H54 (cell line): ENCODE measurements at regions not wholly inside any gene's neighbourhood (a gene's known extent, or its start where the extent isn't known, plus 50 kb on each side); places are given as distances from the start of the nearest gene placed in this dataset.

Source experiments
- DNase-seq: peaks from one replicate; pipeline ENCODE4 v3.0.0; 2011; ENCODE audit warnings: low spot score, mixed read lengths; ENCODE audit not compliant: insufficient read length
- FAIRE-seq: peaks from 3 replicates; lab custom pipeline; 2011; peaks lifted over from hg19 to GRCh38; lab: Jason Lieb, UNC
- POLR2A ChIP-seq: IDR thresholded peaks from 2 replicates; pipeline ENCODE4 v1.6.1; 2011; ENCODE audit warnings: low read depth, mild to moderate bottlenecking, low read length

DNA sequence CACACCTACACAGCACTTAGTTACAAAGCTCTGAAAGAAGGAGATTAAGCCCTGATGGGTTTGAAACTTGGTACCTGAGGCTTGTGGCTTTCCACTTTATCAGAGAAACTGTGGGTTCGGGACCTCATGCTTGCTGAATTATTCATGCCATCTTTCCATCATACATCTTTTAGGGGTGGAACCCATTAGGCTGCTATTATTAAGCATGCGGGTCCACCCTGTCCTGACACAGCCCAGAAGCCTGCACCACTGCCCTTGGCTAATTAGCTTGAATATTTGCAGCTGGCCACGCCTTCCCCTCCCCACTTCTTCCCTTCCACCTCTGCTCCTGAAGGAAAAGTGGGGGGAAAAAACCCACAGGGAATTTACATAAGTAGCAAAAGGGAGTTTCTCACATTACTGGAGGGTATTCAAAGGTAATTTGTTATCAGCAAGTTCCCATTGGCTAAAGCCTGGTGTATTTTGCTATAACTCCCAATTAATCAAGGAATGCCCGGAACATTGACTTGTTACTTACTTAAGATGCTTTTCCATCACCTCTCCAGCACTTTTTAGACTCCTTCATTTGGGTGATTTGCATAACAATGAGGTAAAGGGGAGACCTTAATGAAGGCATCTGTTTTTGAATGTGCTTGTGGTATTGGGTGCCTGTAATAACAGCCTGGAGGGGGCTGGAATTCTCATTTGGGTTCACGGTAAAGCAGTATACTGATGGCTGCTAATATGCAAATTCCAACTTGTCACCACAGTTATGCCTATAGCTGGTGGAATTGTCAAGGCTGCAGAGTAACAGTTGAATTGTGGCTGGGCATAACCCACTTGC is 231.7 kb upstream of the GATB start:
- no peak for DNase-seq
- TF ChIP-seq POLR2A, result no peak
- no peak for FAIRE-seq

GRCh38 chr4:151991884-151992167 is 231.0 kb upstream of the GATB start:
- TF ChIP-seq POLR2A, result no peak
- DNase-seq (no peak), FAIRE-seq (no peak)

GRCh38 chr4:151991001-151991883 is 230.4 kb upstream of the GATB start:
- FAIRE-seq (no peak), DNase-seq (no peak)
- no peak for TF ChIP-seq POLR2A

- no peak for FAIRE-seq
Observed at GRCh38 chr4:151990201-151990600, 229.4 kb upstream of the GATB start.

GRCh38 chr4:151988591-151988990 is 227.8 kb upstream of the GATB start:
- FAIRE-seq, result no peak
- TF ChIP-seq POLR2A, result no peak

More at GRCh38 chr4:151990201-151990600, 229.4 kb upstream of the GATB start:
- no peak for TF ChIP-seq POLR2A
- DNase-seq, result peak; percentile 42

DNA sequence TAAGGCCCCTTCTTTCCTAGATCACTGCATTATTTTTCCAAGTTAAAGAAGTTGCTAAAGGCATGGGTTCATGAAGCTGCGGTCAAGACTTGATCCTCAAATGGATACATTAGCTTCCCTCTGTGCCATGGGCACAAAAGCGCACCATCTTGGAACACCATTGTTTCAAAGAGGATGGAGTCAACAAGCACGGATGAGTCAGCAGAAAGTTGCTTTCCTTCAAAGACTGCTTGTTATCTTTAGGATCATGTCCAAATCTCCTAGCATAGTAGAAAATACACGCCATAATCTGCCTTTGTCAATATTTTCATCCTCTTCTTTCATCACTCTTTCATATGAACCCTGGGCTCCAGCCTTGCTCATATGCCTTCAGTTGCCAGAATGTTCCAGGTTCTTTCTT is 226.8 kb upstream of the GATB start:
- TF ChIP-seq POLR2A, result no peak
- FAIRE-seq, result no peak
- DNase-seq, result no peak

More at GRCh38 chr4:151988591-151988990, 227.8 kb upstream of the GATB start:
- no peak for DNase-seq

- FAIRE-seq (no peak), DNase-seq (no peak)
- no peak for TF ChIP-seq POLR2A
Observed at GRCh38 chr4:151983854-151984253, 223.0 kb upstream of the GATB start.

DNA sequence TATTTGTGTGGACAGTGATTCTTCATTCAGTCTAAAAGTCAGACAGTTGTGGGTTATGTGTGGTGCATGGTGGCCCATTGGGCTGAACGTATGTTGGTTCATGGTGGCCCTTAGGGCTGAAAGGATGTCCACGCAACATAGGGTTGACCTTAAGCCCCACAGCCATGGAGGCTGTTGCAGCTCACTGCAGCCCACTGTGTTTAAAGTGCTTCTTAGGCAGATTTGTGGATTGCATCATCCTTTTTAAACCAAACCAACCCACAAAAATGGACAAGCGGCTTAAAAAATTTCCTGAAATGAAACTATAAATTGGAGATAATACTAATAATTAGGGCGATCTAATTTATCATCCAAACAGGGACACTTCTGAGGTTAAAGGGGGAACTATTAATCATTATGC is 219.0 kb upstream of the GATB start:
- no peak for TF ChIP-seq POLR2A

GRCh38 chr4:151968643-151969042 is 207.8 kb upstream of the GATB start:
- no peak for TF ChIP-seq POLR2A

More for the DNA sequence above, 219.0 kb upstream of the GATB start:
- DNase-seq (no peak), FAIRE-seq (no peak)

GRCh38 chr4:151967074-151967473 is 206.3 kb upstream of the GATB start:
- no peak for TF ChIP-seq POLR2A
- FAIRE-seq (no peak), DNase-seq (no peak)

More at GRCh38 chr4:151968643-151969042, 207.8 kb upstream of the GATB start:
- FAIRE-seq, result no peak
- no peak for DNase-seq

GRCh38 chr4:151962138-151962823 is 201.5 kb upstream of the GATB start:
- no peak for TF ChIP-seq POLR2A
- DNase-seq (no peak), FAIRE-seq (no peak)

- no peak for TF ChIP-seq POLR2A
- FAIRE-seq, result no peak
- no peak for DNase-seq
Observed at GRCh38 chr4:151961456-151961855, 200.6 kb upstream of the GATB start.

- no peak for DNase-seq
- no peak for FAIRE-seq
- TF ChIP-seq POLR2A, result no peak
Observed at GRCh38 chr4:151960449-151961230, 199.8 kb upstream of the GATB start.
